ENCODE measurements at regions not wholly inside any gene's neighbourhood (a gene's known extent, or its start where the extent isn't known, plus 50 kb on each side); places are given as distances from the start of the nearest gene placed in this dataset.

- Histone ChIP-seq H3K36me3 (ENCODE audit: low read depth) (no peaks in the 10 kb centered on the region), H4K20me1 (ENCODE audit: insufficient read depth) (no peaks in the 10 kb centered on the region), H3K9me3 (ENCODE audit: low read depth) (no peaks in the 10 kb centered on the region), H3K9ac (no peak overlapping the region), H2AFZ (no peak overlapping the region), H3K27ac (no peak overlapping the region), H3K4me2 (ENCODE audit: unreplicated experiment) (no peak overlapping the region), H3K27me3 (replicated peaks; ENCODE audit: insufficient read depth) (peaks cover 10% of the 10 kb centered on the region), H3K79me2 (ENCODE audit: insufficient read depth) (no peaks in the 10 kb centered on the region), H3F3A (ENCODE audit: insufficient read depth) (no peaks in the 10 kb centered on the region), H3K4me3 (no peak overlapping the region), H3K9me2 (ENCODE audit: insufficient read depth) (peaks cover 4% of the 10 kb centered on the region; the same call in 1 of the 2 replicates), H3K4me1 (ENCODE audit: insufficient read depth) (no peaks in the 10 kb centered on the region)
- in situ Hi-C loops (cut with MboI), result no loop called here
- no peak for DNase-seq
- no peak for TF ChIP-seq EZH2phosphoT487 (IDR thresholded peaks at IDR 0.05; ENCODE audit: insufficient read depth, low read depth)
- no peak for TF ChIP-seq EZH2 (IDR thresholded peaks at IDR 0.05; ENCODE audit: insufficient read depth, poor library complexity, severe bottlenecking)
Observed at GRCh38 chr17:69960755-69961154, 114.3 kb upstream of the KCNJ16 start.

- Histone ChIP-seq H4K20me1 (ENCODE audit: insufficient read depth) (no peaks in the 10 kb centered on the region), H2AFZ (no peak overlapping the region), H3K9ac (no peak overlapping the region), H3K4me3 (no peak overlapping the region), H3K9me2 (ENCODE audit: insufficient read depth) (peaks cover 4% of the 10 kb centered on the region; the same call in 1 of the 2 replicates), H3K36me3 (ENCODE audit: low read depth) (no peaks in the 10 kb centered on the region), H3K27ac (no peak overlapping the region), H3K4me1 (ENCODE audit: insufficient read depth) (no peaks in the 10 kb centered on the region), H3K27me3 (replicated peaks; ENCODE audit: insufficient read depth) (peaks cover 10% of the 10 kb centered on the region), H3K4me2 (ENCODE audit: unreplicated experiment) (no peak overlapping the region), H3K79me2 (ENCODE audit: insufficient read depth) (no peaks in the 10 kb centered on the region), H3K9me3 (ENCODE audit: low read depth) (no peaks in the 10 kb centered on the region), H3F3A (ENCODE audit: insufficient read depth) (no peaks in the 10 kb centered on the region)
- no peak for DNase-seq
- TF ChIP-seq EZH2 (IDR thresholded peaks at IDR 0.05; ENCODE audit: insufficient read depth, poor library complexity, severe bottlenecking) (no peak), EZH2phosphoT487 (IDR thresholded peaks at IDR 0.05; ENCODE audit: insufficient read depth, low read depth) (no peak)
- 18 to 22% methylated on average over 7 of the region's 7 CpGs for WGBS, 2 experiments (ENCODE audit: low coverage in 1 of 2, low lambda C conversion rate in 2 of 2, missing lambda C conversion rate in 2 of 2)
- in situ Hi-C loops (cut with MboI), result no loop called here
Observed at GRCh38 chr17:69961501-69962145, 113.4 kb upstream of the KCNJ16 start.

- no peak for DNase-seq
Observed at GRCh38 chr17:69962436-69962995, 112.5 kb upstream of the KCNJ16 start.

GRCh38 chr17:69967910-69968411, 107.1 kb upstream of the KCNJ16 start:
- peaks cover 7% of the 10 kb centered on the region for H3F3A ChIP-seq (ENCODE audit: insufficient read depth)
- H3K79me2 ChIP-seq (ENCODE audit: insufficient read depth), result no peaks in the 10 kb centered on the region
- H3K4me2 ChIP-seq (ENCODE audit: unreplicated experiment), result peak overlapping the region; percentile 32
- no peak overlapping the region for H3K9ac ChIP-seq
- no peak overlapping the region for H2AFZ ChIP-seq
- peak; percentile 91 for DNase-seq
- no peaks in the 10 kb centered on the region for H3K36me3 ChIP-seq (ENCODE audit: low read depth)
- H3K9me2 ChIP-seq (ENCODE audit: insufficient read depth), result no peaks in the 10 kb centered on the region
- 8 to 14% methylated on average over 3 of the region's 3 CpGs for WGBS, 2 experiments (ENCODE audit: low coverage in 1 of 2, low lambda C conversion rate in 2 of 2, missing lambda C conversion rate in 2 of 2)
- no peaks in the 10 kb centered on the region for H3K9me3 ChIP-seq (ENCODE audit: low read depth)
- peak overlapping the region; percentile 29 for H3K27ac ChIP-seq
- peak; percentile 99 for TF ChIP-seq EZH2phosphoT487 (IDR thresholded peaks at IDR 0.05; ENCODE audit: insufficient read depth, low read depth)
- TF ChIP-seq EZH2 (IDR thresholded peaks at IDR 0.05; ENCODE audit: insufficient read depth, poor library complexity, severe bottlenecking), result no peak
- no peaks in the 10 kb centered on the region for H4K20me1 ChIP-seq (ENCODE audit: insufficient read depth)
- peaks cover 13% of the 10 kb centered on the region for H3K4me1 ChIP-seq (ENCODE audit: insufficient read depth)
- in situ Hi-C loops (cut with MboI), result no loop called here
- no peak overlapping the region for H3K4me3 ChIP-seq
- H3K27me3 ChIP-seq (replicated peaks; ENCODE audit: insufficient read depth), result no peaks in the 10 kb centered on the region

More at GRCh38 chr17:69962436-69962995, 112.5 kb upstream of the KCNJ16 start:
- 89 to 96% methylated on average over 2 of the region's 2 CpGs for WGBS, 2 experiments (ENCODE audit: low coverage in 1 of 2, low lambda C conversion rate in 2 of 2, missing lambda C conversion rate in 2 of 2)
- H2AFZ ChIP-seq, result no peak overlapping the region
- H3K9me2 ChIP-seq (ENCODE audit: insufficient read depth), result peaks cover 4% of the 10 kb centered on the region; the same call in 1 of the 2 replicates
- no peaks in the 10 kb centered on the region for H4K20me1 ChIP-seq (ENCODE audit: insufficient read depth)
- 0 out of 2 replicates have a peak, but pooled peaks cover under 1% of the 10 kb centered on the region for H3K4me1 ChIP-seq (ENCODE audit: insufficient read depth)
- no peak overlapping the region for H3K9ac ChIP-seq
- H3K27ac ChIP-seq, result no peak overlapping the region
- TF ChIP-seq EZH2 (IDR thresholded peaks at IDR 0.05; ENCODE audit: insufficient read depth, poor library complexity, severe bottlenecking), result no peak
- TF ChIP-seq EZH2phosphoT487 (IDR thresholded peaks at IDR 0.05; ENCODE audit: insufficient read depth, low read depth), result no peak
- no peaks in the 10 kb centered on the region for H3K79me2 ChIP-seq (ENCODE audit: insufficient read depth)
- H3K9me3 ChIP-seq (ENCODE audit: low read depth), result no peaks in the 10 kb centered on the region
- H3K4me2 ChIP-seq (ENCODE audit: unreplicated experiment), result no peak overlapping the region
- peaks cover under 1% of the 10 kb centered on the region; the same call in 1 of the 2 replicates for H3F3A ChIP-seq (ENCODE audit: insufficient read depth)
- peaks cover 10% of the 10 kb centered on the region for H3K27me3 ChIP-seq (replicated peaks; ENCODE audit: insufficient read depth)
- in situ Hi-C loops (cut with MboI), result no loop called here
- H3K4me3 ChIP-seq, result no peak overlapping the region
- no peaks in the 10 kb centered on the region for H3K36me3 ChIP-seq (ENCODE audit: low read depth)

Measured in GM23248 (cell line).